H1 (cell line): ENCODE measurements at regions not wholly inside any gene's neighbourhood (a gene's known extent, or its start where the extent isn't known, plus 50 kb on each side); places are given as distances from the start of the nearest gene placed in this dataset.
"Not testable (repeated sequence)": the region's sequence is repeated elsewhere in the genome, so short reads cannot be mapped to it uniquely, and the experiment has no call there.

Source experiments
- CEBPB ChIP-seq: IDR thresholded peaks from 2 replicates; pipeline ENCODE4 v1.6.1; 2012; ENCODE audit warnings: low read depth, low read length
- CHD2 ChIP-seq: IDR thresholded peaks from 2 replicates; pipeline ENCODE4 v1.6.1; 2012; ENCODE audit warnings: low read length, improper control_type of control experiment
- CTCF ChIP-seq, 3 experiments: IDR thresholded peaks; 1 replicate in 2 of 3; 2 replicates in 1 of 3; pipeline versions ENCODE4 v1.5.1 to v1.6.1; 2011; ENCODE audit warnings: low read length in 3 of 3, mild to moderate bottlenecking in 3 of 3, inconsistent platforms in 2 of 3, low read depth in 1 of 3, moderate library complexity in 1 of 3; ENCODE audit not compliant: insufficient read depth in 1 of 3; ENCODE audit errors: control extremely low read depth in 1 of 3
- EZH2 ChIP-seq: fragments of 200-600 bp; sonication (generic); IDR thresholded peaks from 2 replicates; pipeline ENCODE4 v1.7.1; 2012; ENCODE audit warnings: low read depth, mild to moderate bottlenecking, moderate library complexity, low read length, inconsistent platforms; ENCODE audit not compliant: severe bottlenecking
- TF ChIP-seq, protein P1 (sequence below): IDR thresholded peaks from 2 replicates; pipeline ENCODE4 v1.6.1; 2012; ENCODE audit warnings: inconsistent platforms

- not testable (repeated sequence) for TF ChIP-seq CTCF (IDR thresholded peaks at IDR 0.05; ENCODE audit: control extremely low read depth in 1 of 3, insufficient read depth in 1 of 3, low read depth in 1 of 3, low read length in 3 of 3); CHD2; EZH2; CEBPB
- TF ChIP-seq, protein P1, sequence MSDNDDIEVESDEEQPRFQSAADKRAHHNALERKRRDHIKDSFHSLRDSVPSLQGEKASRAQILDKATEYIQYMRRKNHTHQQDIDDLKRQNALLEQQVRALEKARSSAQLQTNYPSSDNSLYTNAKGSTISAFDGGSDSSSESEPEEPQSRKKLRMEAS = not testable (repeated sequence)
Observed at GRCh38 chr21:6466707-6467106, 4054.7 kb upstream of the TPTE start.
